Sigmoid colon (tissue), 6 donors: ENCODE measurements at regions not wholly inside any gene's neighbourhood (a gene's known extent, or its start where the extent isn't known, plus 50 kb on each side); places are given as distances from the start of the nearest gene placed in this dataset.

ENCODE experiments used
- DNase-seq: peaks from one replicate; pipeline ENCODE4 v3.0.0-alpha.2; 2019
- H3K27ac ChIP-seq, 4 donors: fragments of 200-600 bp; sonication (generic); one replicate each; pipeline ENCODE4 v1.5.1; 2016 to 2019; ENCODE audit warnings: mild to moderate bottlenecking in 1 of 4
- H3K27me3 ChIP-seq, 3 donors: fragments of 200-600 bp; sonication (generic); one replicate each; pipeline ENCODE4 v1.5.1; 2019; ENCODE audit warnings: mild to moderate bottlenecking in 1 of 3
- H3K36me3 ChIP-seq, 4 donors: fragments of 200-600 bp; sonication (generic); one replicate each; pipeline ENCODE4 v1.5.1; 2016 to 2019
- H3K4me1 ChIP-seq, 4 donors: fragments of 200-600 bp; sonication (generic); one replicate each; pipeline ENCODE4 v1.5.1; 2017 to 2019
- H3K4me3 ChIP-seq, 4 donors: fragments of 200-600 bp; sonication (generic); one replicate each; pipeline ENCODE4 v1.5.1; 2017 to 2019; ENCODE audit warnings: mild to moderate bottlenecking in 2 of 4, moderate library complexity in 1 of 4
- H3K9me3 ChIP-seq, 4 donors: fragments of 200-600 bp in 3 of 4; sonication (generic) in 3 of 4; one replicate each; pipeline versions ENCODE4 v1.5.1 to v1.6.1; 2013 to 2019
- CTCF ChIP-seq, 4 experiments: fragments of 450-650 bp in 3 of 4; fragments of 200-600 bp in 1 of 4; IDR thresholded peaks; one replicate each; pipeline ENCODE4 v1.5.1; 2016 to 2019; ENCODE audit warnings: antibody characterized with exemption in 4 of 4, mild to moderate bottlenecking in 3 of 4, moderate library complexity in 2 of 4
- EP300 ChIP-seq, 4 donors: sonication (generic); formaldehyde crosslinking; IDR thresholded peaks; one replicate each; pipeline ENCODE4 v1.6.1; 2017; ENCODE audit warnings: antibody characterized with exemption in 4 of 4
- POLR2A ChIP-seq, 2 donors: fragments of 450-650 bp; IDR thresholded peaks; one replicate each; pipeline ENCODE4 v1.6.1; 2016; ENCODE audit warnings: antibody characterized with exemption in 2 of 2, mild to moderate bottlenecking in 2 of 2, moderate library complexity in 2 of 2
- POLR2AphosphoS5 ChIP-seq, 4 donors: sonication (generic); formaldehyde crosslinking; IDR thresholded peaks; one replicate each; pipeline ENCODE4 v1.6.1; 2017; ENCODE audit warnings: antibody characterized with exemption in 4 of 4
- WGBS, 2 donors: extraction: QIAGEN DNeasy Blood & Tissue Kit; methylation state at CpG; one replicate each; pipeline ENCODE4 v1.1.7; 2013; 5-methylcytosine and 5-hydroxymethylcytosine counted together
- intact Hi-C: fragments of 100-400 bp; cut with DNase I; formaldehyde crosslinking; loops from one replicate; pipeline ENCODE4 v1.15.1; 2023
- donor health status: healthy with polysubstance abuse.
- donor health status: healthy.

GRCh38 chr11:11742486-11742885, 99.3 kb upstream of the USP47 start:
- intact Hi-C loops = no loop called here
- Histone ChIP-seq H3K27me3 (no peaks in the 10 kb centered on the region), H3K4me3 (no peak overlapping the region), H3K27ac (no peak overlapping the region), H3K36me3 (no peaks in the 10 kb centered on the region), H3K4me1 (no peaks in the 10 kb centered on the region), H3K9me3 (no peaks in the 10 kb centered on the region)
- DNase-seq = no peak
- 91 to 92% methylated on average over 5 of the region's 5 CpGs for WGBS, 2 donors
- no peak for TF ChIP-seq EP300 (IDR thresholded peaks at IDR 0.05)

DNA sequence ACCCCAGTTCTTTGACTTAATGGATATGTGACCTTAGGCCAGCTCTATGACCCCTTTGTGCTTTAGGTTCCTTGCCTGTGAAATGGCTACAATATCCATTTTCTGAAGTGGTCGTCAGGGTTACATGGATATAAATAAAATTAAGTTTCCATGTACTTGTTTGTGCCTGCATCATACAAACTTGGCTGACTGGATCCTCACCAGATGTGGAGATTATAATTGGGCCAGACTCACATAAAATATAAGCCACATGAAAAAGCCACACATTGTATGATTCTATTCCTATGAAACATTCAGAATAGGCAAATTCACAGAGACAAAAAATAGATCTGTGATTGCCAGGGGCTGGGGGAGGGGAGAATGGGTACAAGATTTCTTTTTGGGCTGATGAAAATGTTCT, 100.9 kb upstream of the USP47 start:
- 35 to 80% methylated on average over 1 of the region's 1 CpG for WGBS, 2 donors
- H3K4me1 ChIP-seq = no peaks in the 10 kb centered on the region
- no peak overlapping the region for H3K27ac ChIP-seq
- H3K36me3 ChIP-seq = no peaks in the 10 kb centered on the region
- TF ChIP-seq EP300 (IDR thresholded peaks at IDR 0.05) (no peak), POLR2AphosphoS5 (IDR thresholded peaks at IDR 0.05) (no peak), POLR2A (IDR thresholded peaks at IDR 0.05) (no peak), CTCF (IDR thresholded peaks at IDR 0.05) (no peak)
- intact Hi-C loops = no loop called here
- no peak overlapping the region for H3K4me3 ChIP-seq
- H3K27me3 ChIP-seq = no peaks in the 10 kb centered on the region
- H3K9me3 ChIP-seq = no peaks in the 10 kb centered on the region
- DNase-seq = no peak

DNA sequence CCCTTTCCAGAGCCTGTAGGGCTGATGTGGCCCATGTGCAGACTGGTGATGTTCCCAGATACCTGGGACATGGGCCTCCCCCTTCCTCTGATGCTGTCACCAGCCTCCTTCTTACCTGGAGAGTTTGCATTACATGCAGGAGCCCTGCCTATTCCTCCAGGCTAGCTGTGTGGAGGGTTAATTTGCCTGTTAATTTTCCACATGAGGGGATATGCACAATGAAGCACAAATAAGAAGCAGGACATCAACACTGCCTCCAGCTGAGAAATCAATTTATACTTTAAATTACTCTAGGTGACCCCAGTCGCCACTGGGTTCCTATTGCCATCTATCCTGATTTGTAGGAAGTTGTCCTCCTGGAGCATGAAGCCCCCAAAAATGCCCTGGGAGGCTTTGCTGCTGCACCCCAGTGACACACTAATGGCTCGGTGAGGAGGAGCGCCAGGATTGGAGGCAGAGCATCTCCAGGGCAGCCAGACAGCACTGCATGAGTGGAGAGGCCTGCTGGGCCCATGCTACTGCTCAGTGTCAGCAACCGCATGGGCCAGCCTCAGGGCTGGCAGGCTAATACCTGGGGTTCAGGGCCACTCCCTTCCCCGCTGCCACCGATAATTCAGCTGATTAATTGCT, 101.6 kb upstream of the USP47 start:
- no peak for TF ChIP-seq EP300 (IDR thresholded peaks at IDR 0.05)
- no peak for TF ChIP-seq POLR2AphosphoS5 (IDR thresholded peaks at IDR 0.05)
- no peak for TF ChIP-seq CTCF (IDR thresholded peaks at IDR 0.05)
- no peak for TF ChIP-seq POLR2A (IDR thresholded peaks at IDR 0.05)
- no peak for DNase-seq
- Histone ChIP-seq H3K36me3 (no peaks in the 10 kb centered on the region), H3K27ac (no peak overlapping the region), H3K27me3 (no peaks in the 10 kb centered on the region), H3K4me1 (no peaks in the 10 kb centered on the region), H3K4me3 (no peak overlapping the region), H3K9me3 (no peaks in the 10 kb centered on the region)
- WGBS, 2 donors = 85 to 91% methylated on average over 6 of the region's 6 CpGs
- intact Hi-C loops = no loop called here

DNA sequence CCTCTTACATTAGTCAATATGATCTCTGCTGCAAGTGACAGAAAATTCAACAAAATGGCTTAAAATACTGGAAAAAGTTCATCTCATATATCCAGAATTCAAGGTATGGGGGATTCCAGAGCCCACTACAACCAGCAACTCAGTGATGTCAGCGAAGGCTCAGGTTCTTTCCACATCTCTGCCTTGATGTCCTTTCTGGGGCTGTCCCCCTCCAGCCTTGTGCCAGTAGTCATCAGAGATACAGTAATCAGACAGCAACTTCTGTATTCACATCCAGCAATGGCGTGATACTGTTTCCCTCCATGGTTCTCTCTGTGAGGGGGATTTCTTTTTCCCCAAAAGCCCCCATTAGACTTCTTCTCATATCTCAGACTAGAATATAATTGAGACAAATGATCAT, 103.4 kb upstream of the USP47 start:
- Histone ChIP-seq H3K4me1 (no peaks in the 10 kb centered on the region), H3K36me3 (no peaks in the 10 kb centered on the region), H3K9me3 (no peaks in the 10 kb centered on the region), H3K4me3 (no peak overlapping the region), H3K27ac (no peak overlapping the region), H3K27me3 (no peaks in the 10 kb centered on the region)
- TF ChIP-seq POLR2AphosphoS5 (IDR thresholded peaks at IDR 0.05) (no peak), CTCF (IDR thresholded peaks at IDR 0.05) (no peak), POLR2A (IDR thresholded peaks at IDR 0.05) (no peak), EP300 (IDR thresholded peaks at IDR 0.05) (no peak)
- intact Hi-C loops = no loop called here
- WGBS, 2 donors = 86 to 87% methylated on average over 2 of the region's 2 CpGs
- no peak for DNase-seq

DNA sequence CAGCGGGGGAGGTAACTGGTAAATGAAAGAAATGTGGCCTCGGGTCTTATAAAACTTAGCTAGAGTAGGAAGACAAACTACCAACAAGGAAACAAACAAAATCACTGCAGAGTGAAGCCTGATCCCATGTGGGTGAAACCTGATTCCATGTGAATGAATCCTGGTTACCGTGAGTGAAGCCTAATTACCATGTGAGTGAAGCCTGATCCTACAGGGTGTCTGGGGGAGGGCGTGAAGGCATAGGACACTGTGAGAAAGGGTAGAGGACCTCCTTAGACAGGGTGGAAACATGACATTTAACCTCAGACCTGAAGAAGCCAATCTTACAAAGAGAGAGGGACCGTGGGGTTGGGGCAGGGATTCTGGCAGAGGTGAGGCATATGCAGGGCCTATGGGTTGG, 106.2 kb upstream of the USP47 start:
- DNase-seq = no peak
- Histone ChIP-seq H3K4me1 (no peaks in the 10 kb centered on the region), H3K4me3 (no peak overlapping the region), H3K9me3 (no peaks in the 10 kb centered on the region), H3K27ac (no peak overlapping the region), H3K27me3 (no peaks in the 10 kb centered on the region), H3K36me3 (no peaks in the 10 kb centered on the region)
- intact Hi-C loops = no loop called here
- no peak for TF ChIP-seq EP300 (IDR thresholded peaks at IDR 0.05)
- TF ChIP-seq POLR2AphosphoS5 (IDR thresholded peaks at IDR 0.05) = no peak
- TF ChIP-seq POLR2A (IDR thresholded peaks at IDR 0.05) = no peak
- TF ChIP-seq CTCF (IDR thresholded peaks at IDR 0.05) = no peak
- 78 to 83% methylated on average over 5 of the region's 5 CpGs for WGBS, 2 donors
